HFF-Myc (cell line): ENCODE measurements at regions not wholly inside any gene's neighbourhood (a gene's known extent, or its start where the extent isn't known, plus 50 kb on each side); places are given as distances from the start of the nearest gene placed in this dataset.

Experiments used
- DNase-seq: peaks from one replicate; pipeline ENCODE4 v3.0.0-alpha.2; 2011; ENCODE audit warnings: low read depth; ENCODE audit errors: extremely low read depth
- H3K4me3 ChIP-seq: replicated peaks from 2 replicates; pipeline ENCODE4 v1.5.1; 2011; ENCODE audit warnings: low read depth, mild to moderate bottlenecking, control low read depth, low read length
- CTCF ChIP-seq: IDR thresholded peaks from 2 replicates; pipeline ENCODE4 v1.5.1; 2012; ENCODE audit warnings: mild to moderate bottlenecking, low read depth, low read length, control low read depth; ENCODE audit errors: missing control alignments

DNA sequence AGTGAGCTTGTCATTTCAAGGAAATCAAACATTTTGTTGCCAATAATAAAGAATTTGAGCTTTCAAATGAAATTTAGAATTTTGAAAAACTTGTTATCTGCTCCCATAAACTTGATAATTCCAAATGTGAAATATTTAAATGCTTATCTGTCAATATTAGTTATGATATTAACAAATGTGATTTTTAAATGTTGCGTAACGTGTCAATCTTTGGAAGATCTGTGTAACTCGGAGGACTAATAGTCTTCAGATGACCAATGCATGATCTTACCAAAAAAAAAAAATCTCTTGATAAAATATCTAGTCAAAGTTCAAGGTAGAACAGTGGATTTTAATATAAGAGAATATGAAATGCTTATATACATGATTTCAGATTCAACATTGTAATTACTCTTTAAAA lies 274.5 kb upstream of the HSF2 start:
- DNase-seq: no peak
- no peak for TF ChIP-seq CTCF
- no peak overlapping the region for H3K4me3 ChIP-seq

- DNase-seq: no peak
- TF ChIP-seq CTCF: no peak
- H3K4me3 ChIP-seq: no peak overlapping the region
Observed at GRCh38 chr6:122126894-122127293, 272.6 kb upstream of the HSF2 start.

DNA sequence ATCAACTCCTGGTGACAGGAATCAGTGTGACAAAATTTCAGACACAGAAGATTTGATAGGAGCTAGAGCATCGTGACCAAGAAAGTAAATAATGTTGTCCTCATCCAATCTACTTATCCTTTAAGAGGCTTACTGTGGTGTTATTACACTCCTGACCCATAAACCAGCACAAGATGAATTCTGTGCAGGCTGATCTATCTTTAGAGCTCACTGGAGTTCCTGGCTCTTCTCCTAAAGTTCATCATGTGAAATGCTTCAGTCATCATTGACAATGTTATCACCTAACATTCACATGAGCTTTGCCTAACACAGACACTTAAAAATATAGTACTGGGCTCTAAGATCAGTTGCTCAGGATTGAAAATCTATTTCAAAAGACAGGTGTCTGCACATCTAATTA lies 271.0 kb upstream of the HSF2 start:
- no peak for TF ChIP-seq CTCF
- H3K4me3 ChIP-seq: no peak overlapping the region
- no peak for DNase-seq

GRCh38 chr6:122129313-122130025 lies 270.0 kb upstream of the HSF2 start:
- H3K4me3 ChIP-seq: no peak overlapping the region
- TF ChIP-seq CTCF: no peak
- DNase-seq: no peak

- H3K4me3 ChIP-seq: no peak overlapping the region
- no peak for DNase-seq
- no peak for TF ChIP-seq CTCF
Observed at GRCh38 chr6:122130026-122130348, 269.5 kb upstream of the HSF2 start.

- no peak for DNase-seq
- no peak overlapping the region for H3K4me3 ChIP-seq
- TF ChIP-seq CTCF: no peak
Observed at GRCh38 chr6:122130518-122130917, 268.9 kb upstream of the HSF2 start.

- DNase-seq: no peak
Observed at GRCh38 chr6:122136386-122136785, 263.1 kb upstream of the HSF2 start.

More at GRCh38 chr6:122136386-122136785, 263.1 kb upstream of the HSF2 start:
- no peak overlapping the region for H3K4me3 ChIP-seq
- no peak for TF ChIP-seq CTCF
